ENCODE measurements at regions not wholly inside any gene's neighbourhood (a gene's known extent, or its start where the extent isn't known, plus 50 kb on each side); places are given as distances from the start of the nearest gene placed in this dataset.

DNA sequence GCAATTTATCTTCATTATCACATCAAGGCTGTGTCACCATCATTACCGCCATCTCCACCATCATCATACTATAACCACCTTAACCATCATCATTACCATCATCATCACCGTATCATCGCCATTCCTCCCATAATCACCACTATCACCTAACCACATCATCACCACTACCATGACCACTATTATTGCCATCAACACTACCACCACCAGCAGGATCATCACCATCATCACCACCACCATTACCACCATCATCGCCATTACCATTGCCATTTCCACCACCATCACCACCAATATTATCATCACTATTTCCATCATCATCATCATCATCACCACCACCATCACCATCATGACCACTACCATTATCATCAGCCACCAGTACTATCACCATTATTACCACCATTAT is 314.4 kb downstream of the CYP26B1 start:
- TF ChIP-seq, protein P1, sequence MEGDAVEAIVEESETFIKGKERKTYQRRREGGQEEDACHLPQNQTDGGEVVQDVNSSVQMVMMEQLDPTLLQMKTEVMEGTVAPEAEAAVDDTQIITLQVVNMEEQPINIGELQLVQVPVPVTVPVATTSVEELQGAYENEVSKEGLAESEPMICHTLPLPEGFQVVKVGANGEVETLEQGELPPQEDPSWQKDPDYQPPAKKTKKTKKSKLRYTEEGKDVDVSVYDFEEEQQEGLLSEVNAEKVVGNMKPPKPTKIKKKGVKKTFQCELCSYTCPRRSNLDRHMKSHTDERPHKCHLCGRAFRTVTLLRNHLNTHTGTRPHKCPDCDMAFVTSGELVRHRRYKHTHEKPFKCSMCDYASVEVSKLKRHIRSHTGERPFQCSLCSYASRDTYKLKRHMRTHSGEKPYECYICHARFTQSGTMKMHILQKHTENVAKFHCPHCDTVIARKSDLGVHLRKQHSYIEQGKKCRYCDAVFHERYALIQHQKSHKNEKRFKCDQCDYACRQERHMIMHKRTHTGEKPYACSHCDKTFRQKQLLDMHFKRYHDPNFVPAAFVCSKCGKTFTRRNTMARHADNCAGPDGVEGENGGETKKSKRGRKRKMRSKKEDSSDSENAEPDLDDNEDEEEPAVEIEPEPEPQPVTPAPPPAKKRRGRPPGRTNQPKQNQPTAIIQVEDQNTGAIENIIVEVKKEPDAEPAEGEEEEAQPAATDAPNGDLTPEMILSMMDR (IDR thresholded peaks at IDR 0.05), result no peak
- TF ChIP-seq POLR2AphosphoS5 (IDR thresholded peaks at IDR 0.05; ENCODE audit: low read depth, low read length) (no peak), RFX5 (IDR thresholded peaks at IDR 0.05; ENCODE audit: low read length) (no peak), EZH2phosphoT487 (IDR thresholded peaks at IDR 0.05; ENCODE audit: borderline replicate concordance, low read depth) (no peak), RAD21 (IDR thresholded peaks at IDR 0.05; ENCODE audit: low read length) (no peak), FOXJ3 (CRISPR knock-in tag; IDR thresholded peaks at IDR 0.05) (no peak)
- TF ChIP-seq, protein P2, sequence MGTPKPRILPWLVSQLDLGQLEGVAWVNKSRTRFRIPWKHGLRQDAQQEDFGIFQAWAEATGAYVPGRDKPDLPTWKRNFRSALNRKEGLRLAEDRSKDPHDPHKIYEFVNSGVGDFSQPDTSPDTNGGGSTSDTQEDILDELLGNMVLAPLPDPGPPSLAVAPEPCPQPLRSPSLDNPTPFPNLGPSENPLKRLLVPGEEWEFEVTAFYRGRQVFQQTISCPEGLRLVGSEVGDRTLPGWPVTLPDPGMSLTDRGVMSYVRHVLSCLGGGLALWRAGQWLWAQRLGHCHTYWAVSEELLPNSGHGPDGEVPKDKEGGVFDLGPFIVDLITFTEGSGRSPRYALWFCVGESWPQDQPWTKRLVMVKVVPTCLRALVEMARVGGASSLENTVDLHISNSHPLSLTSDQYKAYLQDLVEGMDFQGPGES (IDR thresholded peaks at IDR 0.05; ENCODE audit: low read depth, low read length), result no peak

All from SK-N-SH (cell line).